ENCODE measurements at regions not wholly inside any gene's neighbourhood (a gene's known extent, or its start where the extent isn't known, plus 50 kb on each side); places are given as distances from the start of the nearest gene placed in this dataset.

DNA sequence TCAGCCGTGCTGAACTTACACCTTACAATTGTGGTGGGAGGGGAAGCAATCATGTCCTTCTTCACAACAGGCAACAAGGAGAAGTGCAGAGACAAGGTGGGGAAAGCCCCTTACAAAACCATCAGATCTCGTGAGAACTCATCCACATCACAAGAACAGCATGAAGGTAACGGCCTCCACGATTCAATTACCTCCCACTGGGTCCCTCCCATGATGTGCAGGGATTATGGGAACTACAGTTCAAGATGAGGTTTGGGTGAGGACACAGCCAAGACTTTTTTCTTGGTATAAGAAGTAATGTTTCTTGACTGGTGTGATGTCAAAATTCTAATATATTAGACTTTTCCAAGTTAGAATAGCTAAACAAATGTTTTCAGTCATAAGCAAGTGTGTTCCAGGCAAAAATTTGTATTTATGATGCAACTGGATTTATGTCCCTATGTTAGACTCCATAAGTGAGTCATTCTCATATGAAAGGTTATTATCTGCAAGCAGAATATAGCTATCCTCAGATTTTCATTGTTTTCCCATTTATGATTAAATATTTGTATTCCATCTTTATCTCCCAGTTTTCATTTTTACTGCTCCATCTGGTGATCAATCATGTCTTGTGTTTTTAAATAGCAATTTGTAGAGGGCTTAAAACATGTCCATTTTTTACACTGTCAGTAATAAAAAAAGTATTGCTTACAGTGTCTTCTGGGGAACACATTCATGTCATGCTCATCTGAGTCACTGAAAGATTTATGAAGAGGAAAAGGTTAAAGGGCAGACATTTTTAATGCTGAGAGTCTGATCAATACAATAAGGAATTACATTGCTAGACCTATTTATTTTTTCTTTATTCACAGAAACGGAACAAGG lies 995.2 kb upstream of the CDH2 start:
- TF ChIP-seq RCOR1 (IDR thresholded peaks at IDR 0.05; ENCODE audit: low read depth, low read length): no peak
- no peak for TF ChIP-seq RFX5 (IDR thresholded peaks at IDR 0.05)
- TF ChIP-seq, protein P1, sequence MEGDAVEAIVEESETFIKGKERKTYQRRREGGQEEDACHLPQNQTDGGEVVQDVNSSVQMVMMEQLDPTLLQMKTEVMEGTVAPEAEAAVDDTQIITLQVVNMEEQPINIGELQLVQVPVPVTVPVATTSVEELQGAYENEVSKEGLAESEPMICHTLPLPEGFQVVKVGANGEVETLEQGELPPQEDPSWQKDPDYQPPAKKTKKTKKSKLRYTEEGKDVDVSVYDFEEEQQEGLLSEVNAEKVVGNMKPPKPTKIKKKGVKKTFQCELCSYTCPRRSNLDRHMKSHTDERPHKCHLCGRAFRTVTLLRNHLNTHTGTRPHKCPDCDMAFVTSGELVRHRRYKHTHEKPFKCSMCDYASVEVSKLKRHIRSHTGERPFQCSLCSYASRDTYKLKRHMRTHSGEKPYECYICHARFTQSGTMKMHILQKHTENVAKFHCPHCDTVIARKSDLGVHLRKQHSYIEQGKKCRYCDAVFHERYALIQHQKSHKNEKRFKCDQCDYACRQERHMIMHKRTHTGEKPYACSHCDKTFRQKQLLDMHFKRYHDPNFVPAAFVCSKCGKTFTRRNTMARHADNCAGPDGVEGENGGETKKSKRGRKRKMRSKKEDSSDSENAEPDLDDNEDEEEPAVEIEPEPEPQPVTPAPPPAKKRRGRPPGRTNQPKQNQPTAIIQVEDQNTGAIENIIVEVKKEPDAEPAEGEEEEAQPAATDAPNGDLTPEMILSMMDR (IDR thresholded peaks at IDR 0.05): no peak
- TF ChIP-seq JUNB (IDR thresholded peaks at IDR 0.05): no peak
- TF ChIP-seq MAZ (IDR thresholded peaks at IDR 0.05; ENCODE audit: borderline replicate concordance, low read depth, low read length): no peak
- TF ChIP-seq, protein P2, sequence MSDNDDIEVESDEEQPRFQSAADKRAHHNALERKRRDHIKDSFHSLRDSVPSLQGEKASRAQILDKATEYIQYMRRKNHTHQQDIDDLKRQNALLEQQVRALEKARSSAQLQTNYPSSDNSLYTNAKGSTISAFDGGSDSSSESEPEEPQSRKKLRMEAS (IDR thresholded peaks at IDR 0.05): no peak
- TF ChIP-seq POLR2A (IDR thresholded peaks at IDR 0.05; ENCODE audit: low read length): no peak
- no peak for TF ChIP-seq PHF8 (IDR thresholded peaks at IDR 0.05; ENCODE audit: borderline replicate concordance, low read depth)
- TF ChIP-seq MAFK (IDR thresholded peaks at IDR 0.05; ENCODE audit: partially characterized antibody): no peak
- no peak for TF ChIP-seq HOXA7 (CRISPR knock-in tag; IDR thresholded peaks at IDR 0.05)
- TF ChIP-seq, protein P3, sequence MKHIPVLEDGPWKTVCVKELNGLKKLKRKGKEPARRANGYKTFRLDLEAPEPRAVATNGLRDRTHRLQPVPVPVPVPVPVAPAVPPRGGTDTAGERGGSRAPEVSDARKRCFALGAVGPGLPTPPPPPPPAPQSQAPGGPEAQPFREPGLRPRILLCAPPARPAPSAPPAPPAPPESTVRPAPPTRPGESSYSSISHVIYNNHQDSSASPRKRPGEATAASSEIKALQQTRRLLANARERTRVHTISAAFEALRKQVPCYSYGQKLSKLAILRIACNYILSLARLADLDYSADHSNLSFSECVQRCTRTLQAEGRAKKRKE (CRISPR knock-in tag; IDR thresholded peaks at IDR 0.05; ENCODE audit: low read depth): no peak
